GM12891 (cell line): ENCODE measurements at regions not wholly inside any gene's neighbourhood (a gene's known extent, or its start where the extent isn't known, plus 50 kb on each side); places are given as distances from the start of the nearest gene placed in this dataset.

ENCODE experiments used
- POLR2A ChIP-seq: IDR thresholded peaks from 2 replicates; pipeline ENCODE4 v1.6.1; 2011; ENCODE audit warnings: low read depth, low read length, control low read depth
- POLR2AphosphoS5 ChIP-seq: IDR thresholded peaks from 2 replicates; pipeline ENCODE4 v1.6.1; 2011; ENCODE audit warnings: low read depth, low read length, control low read depth

DNA sequence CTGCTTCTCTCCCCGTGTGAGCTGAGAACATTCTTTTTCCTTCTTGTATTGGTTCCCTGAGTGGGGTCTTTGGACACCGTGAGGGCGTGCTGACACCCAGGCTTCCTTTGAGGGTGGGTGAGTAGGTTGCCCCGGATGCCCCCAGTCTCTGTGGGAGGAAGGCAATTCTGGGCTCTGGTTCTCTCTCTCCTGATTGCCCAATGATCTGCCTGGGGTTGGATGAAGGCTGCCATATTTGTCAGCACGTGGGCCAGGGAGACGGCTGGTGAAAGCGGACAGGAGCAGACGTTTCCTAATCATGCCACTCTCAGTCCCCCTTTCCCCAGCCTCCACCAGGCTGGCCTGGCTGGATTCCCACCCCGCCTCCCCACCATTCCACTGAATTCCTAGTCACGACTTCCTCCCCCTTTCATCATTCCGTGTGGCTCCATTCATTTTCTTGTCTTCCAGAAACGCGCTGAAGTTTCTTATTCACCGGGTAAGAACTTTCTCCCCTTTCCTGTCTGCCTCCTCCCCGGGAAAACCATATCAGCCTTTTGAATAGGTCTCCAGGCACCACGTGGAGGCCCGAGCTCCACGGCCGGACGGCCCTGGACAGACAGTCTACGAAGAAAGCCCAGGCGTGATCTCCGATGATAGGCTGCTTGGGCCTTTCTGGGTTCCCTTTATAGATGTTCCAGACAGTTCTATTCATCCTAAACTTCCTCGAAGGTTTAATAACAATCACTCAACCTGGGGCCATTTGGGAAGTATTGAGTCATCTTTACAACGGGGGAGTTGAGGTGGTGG is 98.7 kb upstream of the NPTX2 start:
- TF ChIP-seq POLR2A (no peak), POLR2AphosphoS5 (no peak)
